PFSK-1 (cell line): ENCODE measurements at regions not wholly inside any gene's neighbourhood (a gene's known extent, or its start where the extent isn't known, plus 50 kb on each side); places are given as distances from the start of the nearest gene placed in this dataset.

Source experiments
- FOXP2 ChIP-seq: optimal IDR thresholded peaks from 2 replicates; pipeline ENCODE3; 2011; ENCODE audit warnings: borderline replicate concordance, control low read depth, inconsistent platforms; ENCODE audit not compliant: insufficient read depth; ENCODE audit errors: extremely low read length, extremely low read depth
- POLR2AphosphoS5 ChIP-seq: IDR thresholded peaks from 2 replicates; pipeline ENCODE4 v1.6.1; 2012; ENCODE audit warnings: low read depth, mild to moderate bottlenecking, control low read depth, low read length, moderate library complexity
- SIN3A ChIP-seq: IDR thresholded peaks from 2 replicates; pipeline ENCODE4 v1.6.1; 2012; ENCODE audit warnings: mild to moderate bottlenecking, low read length, moderate library complexity, borderline replicate concordance; ENCODE audit not compliant: insufficient read depth
- TAF1 ChIP-seq: IDR thresholded peaks from 2 replicates; pipeline ENCODE4 v1.6.1; 2012; ENCODE audit warnings: low read length, control low read depth, borderline replicate concordance; ENCODE audit not compliant: insufficient read depth
- TF ChIP-seq, protein P1 (sequence below), 2 experiments: IDR thresholded peaks; 2 replicates each; pipeline versions ENCODE4 v1.6.1 to v1.8.0; 2011 to 2012; ENCODE audit warnings: low read depth in 2 of 2, low read length in 2 of 2, control low read depth in 1 of 2, inconsistent platforms in 1 of 2, mild to moderate bottlenecking in 1 of 2, moderate library complexity in 1 of 2; ENCODE audit not compliant: insufficient read depth in 1 of 2

DNA sequence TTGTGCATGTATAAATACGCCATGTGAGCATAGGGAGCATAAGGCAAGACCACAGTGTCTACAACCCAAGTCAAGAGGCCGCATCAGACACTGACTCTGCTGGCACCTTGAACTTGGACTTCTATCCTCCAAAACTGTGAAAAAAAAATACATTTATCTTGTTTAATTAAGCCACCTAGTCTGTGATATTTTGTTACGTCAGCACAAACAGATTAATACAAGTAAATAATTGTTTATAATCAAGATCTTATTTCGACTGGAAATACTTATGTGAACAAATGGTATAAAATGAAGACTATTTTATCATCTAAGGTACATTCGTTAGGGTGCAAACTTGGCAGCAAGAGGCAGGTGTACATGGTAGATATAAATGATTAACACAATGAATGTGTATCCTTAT, 599.3 kb upstream of the LRRC4C start:
- no peak for TF ChIP-seq SIN3A
- TF ChIP-seq, protein P1, sequence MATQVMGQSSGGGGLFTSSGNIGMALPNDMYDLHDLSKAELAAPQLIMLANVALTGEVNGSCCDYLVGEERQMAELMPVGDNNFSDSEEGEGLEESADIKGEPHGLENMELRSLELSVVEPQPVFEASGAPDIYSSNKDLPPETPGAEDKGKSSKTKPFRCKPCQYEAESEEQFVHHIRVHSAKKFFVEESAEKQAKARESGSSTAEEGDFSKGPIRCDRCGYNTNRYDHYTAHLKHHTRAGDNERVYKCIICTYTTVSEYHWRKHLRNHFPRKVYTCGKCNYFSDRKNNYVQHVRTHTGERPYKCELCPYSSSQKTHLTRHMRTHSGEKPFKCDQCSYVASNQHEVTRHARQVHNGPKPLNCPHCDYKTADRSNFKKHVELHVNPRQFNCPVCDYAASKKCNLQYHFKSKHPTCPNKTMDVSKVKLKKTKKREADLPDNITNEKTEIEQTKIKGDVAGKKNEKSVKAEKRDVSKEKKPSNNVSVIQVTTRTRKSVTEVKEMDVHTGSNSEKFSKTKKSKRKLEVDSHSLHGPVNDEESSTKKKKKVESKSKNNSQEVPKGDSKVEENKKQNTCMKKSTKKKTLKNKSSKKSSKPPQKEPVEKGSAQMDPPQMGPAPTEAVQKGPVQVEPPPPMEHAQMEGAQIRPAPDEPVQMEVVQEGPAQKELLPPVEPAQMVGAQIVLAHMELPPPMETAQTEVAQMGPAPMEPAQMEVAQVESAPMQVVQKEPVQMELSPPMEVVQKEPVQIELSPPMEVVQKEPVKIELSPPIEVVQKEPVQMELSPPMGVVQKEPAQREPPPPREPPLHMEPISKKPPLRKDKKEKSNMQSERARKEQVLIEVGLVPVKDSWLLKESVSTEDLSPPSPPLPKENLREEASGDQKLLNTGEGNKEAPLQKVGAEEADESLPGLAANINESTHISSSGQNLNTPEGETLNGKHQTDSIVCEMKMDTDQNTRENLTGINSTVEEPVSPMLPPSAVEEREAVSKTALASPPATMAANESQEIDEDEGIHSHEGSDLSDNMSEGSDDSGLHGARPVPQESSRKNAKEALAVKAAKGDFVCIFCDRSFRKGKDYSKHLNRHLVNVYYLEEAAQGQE (IDR thresholded peaks at IDR 0.05; ENCODE audit: insufficient read depth in 1 of 2, low read depth in 2 of 2, low read length in 2 of 2): no peak
- no peak for TF ChIP-seq TAF1
- no peak for TF ChIP-seq FOXP2
- TF ChIP-seq POLR2AphosphoS5: no peak

DNA sequence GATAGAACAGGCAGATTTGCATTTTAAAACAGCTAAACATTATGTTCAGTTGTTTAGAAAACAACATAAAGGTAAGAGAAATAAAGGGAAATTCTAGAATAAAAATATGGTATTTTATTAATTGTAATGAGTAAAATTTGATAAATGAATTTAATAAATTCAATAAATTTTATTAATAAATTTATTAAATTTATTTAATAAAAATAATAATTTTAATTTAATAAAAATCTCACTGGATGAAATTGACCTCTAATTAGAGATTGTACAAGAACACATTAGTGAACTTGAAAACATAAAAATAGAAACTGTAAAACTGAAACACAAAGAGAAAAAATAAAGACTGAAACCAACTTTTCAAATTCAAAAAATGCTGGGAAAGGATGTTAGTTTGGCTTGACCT, 605.7 kb upstream of the LRRC4C start:
- no peak for TF ChIP-seq SIN3A
- TF ChIP-seq FOXP2: no peak
- TF ChIP-seq, protein P1 (IDR thresholded peaks at IDR 0.05; ENCODE audit: insufficient read depth in 1 of 2, low read depth in 2 of 2, low read length in 2 of 2): no peak
- no peak for TF ChIP-seq POLR2AphosphoS5

DNA sequence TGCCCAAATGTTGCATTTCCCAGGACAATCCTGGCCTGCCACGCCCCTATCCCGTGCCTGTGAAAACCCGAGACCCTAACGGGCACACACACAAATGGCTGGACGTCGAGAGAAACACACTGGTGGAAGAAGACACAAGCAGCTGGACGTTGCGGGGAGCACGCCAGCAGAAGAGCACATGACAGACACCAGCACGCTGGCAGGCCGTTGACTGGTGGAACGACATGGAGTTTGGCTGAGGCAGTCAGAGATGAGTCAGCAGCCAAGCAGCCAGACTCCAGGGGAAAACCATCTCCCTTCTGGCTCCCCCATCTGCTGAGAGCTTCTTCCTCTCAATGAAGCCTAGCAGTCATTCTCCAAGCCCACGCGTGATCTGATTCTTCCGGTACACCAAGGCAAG, 606.7 kb upstream of the LRRC4C start:
- TF ChIP-seq POLR2AphosphoS5 (no peak), TAF1 (no peak), SIN3A (no peak), FOXP2 (no peak)
- TF ChIP-seq, protein P1 (IDR thresholded peaks at IDR 0.05; ENCODE audit: insufficient read depth in 1 of 2, low read depth in 2 of 2, low read length in 2 of 2): no peak

DNA sequence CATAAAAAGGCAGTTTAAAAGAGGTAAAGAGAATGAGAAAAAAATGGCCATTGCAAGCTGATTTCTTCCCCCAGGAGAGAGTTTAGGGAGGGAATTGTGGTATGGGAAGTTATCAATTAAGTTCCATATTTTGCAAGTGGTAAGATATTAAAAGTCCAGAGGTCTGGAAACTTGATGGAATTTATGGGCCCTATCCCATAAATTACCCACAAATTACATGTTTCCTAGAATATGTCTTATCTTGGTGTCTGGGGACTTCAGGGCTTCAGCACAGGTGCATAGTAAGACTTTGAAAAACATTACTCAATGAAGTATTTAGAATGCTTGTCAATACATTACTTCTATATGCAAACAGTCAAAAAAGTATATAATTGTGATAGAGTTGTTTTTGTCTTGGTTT, 614.9 kb upstream of the LRRC4C start:
- TF ChIP-seq POLR2AphosphoS5 (no peak), TAF1 (no peak), SIN3A (no peak), FOXP2 (no peak)
- TF ChIP-seq, protein P1 (IDR thresholded peaks at IDR 0.05; ENCODE audit: insufficient read depth in 1 of 2, low read depth in 2 of 2, low read length in 2 of 2): no peak

DNA sequence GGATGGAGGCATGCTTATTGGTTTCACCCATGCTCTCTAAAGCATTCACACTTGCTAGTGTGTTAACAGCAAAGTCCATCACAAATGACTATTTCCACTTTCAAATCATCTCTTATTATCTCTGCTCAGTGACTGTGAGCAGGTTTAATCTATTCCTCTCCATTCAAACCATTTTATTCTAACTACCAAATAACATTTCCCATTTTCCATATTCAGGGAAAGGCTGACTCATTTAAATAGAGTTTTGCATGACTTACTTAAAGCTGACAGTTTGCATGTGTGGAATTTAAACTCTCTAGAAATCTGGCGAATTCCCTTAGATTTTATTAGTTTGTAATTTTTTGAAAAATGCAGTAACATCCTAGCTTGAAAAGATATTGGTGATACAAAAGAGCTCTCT, 615.7 kb upstream of the LRRC4C start:
- no peak for TF ChIP-seq POLR2AphosphoS5

DNA sequence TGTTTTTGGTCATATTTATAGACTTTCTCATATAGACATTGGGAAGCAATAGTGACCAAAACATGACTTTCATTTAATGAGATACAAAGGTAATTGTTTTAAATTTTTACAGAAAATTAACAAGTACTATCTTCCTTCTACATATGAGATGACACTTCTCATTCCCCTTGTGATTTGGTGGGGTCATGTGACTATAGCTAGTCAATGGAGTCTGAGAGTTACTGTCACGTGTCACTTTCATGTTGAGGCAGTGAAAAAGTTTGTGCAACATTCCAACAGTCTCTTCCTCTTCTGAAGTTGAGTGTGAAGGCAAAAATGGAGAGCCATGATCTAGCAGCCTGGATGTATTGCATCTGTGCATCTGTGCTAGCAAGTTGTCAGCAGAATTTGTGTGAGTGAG, 618.3 kb upstream of the LRRC4C start:
- TF ChIP-seq, protein P1 (IDR thresholded peaks at IDR 0.05; ENCODE audit: insufficient read depth in 1 of 2, low read depth in 2 of 2, low read length in 2 of 2): no peak
- TF ChIP-seq TAF1 (no peak), FOXP2 (no peak), SIN3A (no peak), POLR2AphosphoS5 (no peak)
